Renal cortical epithelial cell (primary cell): ENCODE measurements at regions not wholly inside any gene's neighbourhood (a gene's known extent, or its start where the extent isn't known, plus 50 kb on each side); places are given as distances from the start of the nearest gene placed in this dataset.

Experiments
- DNase-seq: peaks from one replicate; pipeline ENCODE4 v3.0.0-alpha.2; 2011; ENCODE audit warnings: low read depth

DNA sequence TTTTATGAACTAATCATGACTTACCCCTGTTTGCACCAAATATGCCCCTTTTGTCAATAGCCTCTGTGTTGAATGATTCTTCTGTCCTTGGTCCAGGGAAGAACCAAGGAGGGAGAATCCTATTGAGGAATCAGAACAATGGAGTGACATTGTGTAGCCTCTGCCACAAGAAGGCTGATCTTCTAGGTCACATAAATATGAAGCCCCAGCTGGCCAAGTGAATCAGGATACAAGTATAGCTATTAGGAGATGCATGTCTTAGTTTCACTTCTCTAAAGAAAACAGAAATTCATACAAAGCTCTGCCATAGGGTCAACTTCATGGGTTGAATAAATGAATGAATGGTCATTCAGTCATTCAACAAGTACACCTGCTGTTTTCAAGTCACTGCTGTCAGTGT, 118.2 kb upstream of the BLID start:
- DNase-seq, result no peak

DNA sequence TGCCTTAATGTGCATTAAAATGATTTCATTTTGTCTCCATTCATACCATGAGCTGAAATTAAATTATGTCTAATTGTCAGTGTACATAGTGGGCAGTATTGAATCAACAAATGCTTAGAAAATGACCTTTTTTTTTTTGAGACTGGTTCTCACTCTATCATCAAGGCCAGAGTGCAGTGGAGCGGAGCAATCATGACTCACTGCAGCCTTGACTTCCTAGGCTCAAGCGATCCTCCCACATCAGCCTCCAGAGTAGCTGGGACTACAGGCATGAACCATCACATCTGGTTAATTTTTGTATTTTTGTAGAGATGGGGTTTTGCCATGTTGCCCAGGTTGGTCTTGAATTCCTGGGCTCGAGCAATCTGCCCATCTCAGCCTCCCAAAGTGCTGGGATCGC, 117.0 kb upstream of the BLID start:
- no peak for DNase-seq

DNA sequence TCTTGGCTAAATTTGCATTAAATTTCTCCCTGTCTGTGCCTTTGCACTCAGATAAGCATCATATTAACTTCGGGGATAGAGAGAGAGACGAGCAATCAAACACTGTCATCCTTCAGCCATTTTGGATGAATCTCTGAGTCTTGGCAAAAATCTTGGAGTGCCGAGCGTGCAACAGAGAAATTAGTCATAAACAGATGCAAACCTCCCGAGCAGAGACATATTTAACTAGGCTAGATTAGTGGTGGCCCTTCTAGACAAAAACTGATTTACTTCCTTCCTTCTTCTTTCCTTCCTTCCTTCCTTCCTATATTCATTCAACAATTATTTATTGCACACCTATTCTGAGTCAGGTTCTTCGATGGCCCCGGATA, 114.4 kb upstream of the BLID start:
- DNase-seq, result no peak

DNA sequence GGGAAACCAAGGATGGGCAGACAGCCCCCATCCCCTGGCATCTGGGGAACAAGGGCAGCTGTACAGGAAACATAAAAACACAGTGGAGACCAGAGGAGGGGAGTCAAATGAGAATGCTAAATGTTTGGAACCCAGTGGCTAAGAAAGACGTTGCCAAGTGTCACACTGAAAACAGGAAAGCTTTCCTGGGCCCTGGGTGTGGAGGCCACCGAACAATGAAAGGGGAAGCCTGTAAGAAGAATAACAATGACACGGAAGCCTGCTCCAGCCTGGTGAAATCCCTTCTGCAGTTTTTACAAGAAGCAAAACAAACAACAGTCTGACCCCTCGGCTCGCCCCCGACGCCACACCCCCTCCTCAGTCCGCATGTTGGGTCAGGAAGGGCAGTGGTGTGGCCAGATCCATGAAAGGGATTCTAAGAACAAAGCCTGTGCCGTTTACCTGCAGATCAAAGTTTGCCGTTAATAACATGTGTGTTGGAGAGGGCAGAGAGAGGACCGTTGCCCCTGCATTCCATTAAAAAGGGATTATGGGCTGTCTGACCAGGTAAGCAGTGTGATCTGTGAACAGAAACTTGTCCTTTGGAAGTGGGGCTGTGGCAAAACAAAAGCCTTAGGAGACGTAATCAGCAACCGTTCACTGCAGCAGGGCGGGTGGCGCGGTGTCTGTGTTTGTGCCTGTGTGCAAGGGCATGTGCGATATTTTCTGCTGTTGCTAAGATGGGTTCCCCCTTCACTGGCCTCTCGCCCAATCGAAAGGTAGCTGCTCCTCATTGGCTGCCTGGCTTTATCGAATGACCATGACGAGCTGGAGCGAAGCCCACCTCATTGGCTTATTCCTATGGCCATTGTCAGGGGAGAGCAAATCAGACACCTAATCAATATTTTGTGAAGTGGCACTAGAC, 113.7 kb upstream of the BLID start:
- no peak for DNase-seq

DNA sequence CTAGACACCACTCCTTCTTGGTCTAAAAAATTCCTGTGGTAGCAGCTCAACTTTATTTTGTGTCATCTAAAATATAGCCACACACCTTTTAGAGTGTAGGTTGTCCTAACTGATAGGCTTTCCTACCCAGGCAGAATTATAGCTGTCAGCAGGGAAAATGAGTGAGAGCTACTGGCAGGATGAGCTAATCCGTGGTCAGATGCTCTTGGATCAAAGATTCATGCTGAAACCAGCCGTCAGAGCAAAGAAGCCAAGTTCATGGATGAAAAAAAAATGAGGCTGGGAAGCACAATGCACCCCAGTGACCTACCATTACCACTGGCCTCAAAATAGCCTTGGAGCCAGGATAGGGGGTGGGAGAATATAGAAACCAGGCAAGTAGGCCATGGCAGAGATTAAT, 113.1 kb upstream of the BLID start:
- DNase-seq, result no peak

DNA sequence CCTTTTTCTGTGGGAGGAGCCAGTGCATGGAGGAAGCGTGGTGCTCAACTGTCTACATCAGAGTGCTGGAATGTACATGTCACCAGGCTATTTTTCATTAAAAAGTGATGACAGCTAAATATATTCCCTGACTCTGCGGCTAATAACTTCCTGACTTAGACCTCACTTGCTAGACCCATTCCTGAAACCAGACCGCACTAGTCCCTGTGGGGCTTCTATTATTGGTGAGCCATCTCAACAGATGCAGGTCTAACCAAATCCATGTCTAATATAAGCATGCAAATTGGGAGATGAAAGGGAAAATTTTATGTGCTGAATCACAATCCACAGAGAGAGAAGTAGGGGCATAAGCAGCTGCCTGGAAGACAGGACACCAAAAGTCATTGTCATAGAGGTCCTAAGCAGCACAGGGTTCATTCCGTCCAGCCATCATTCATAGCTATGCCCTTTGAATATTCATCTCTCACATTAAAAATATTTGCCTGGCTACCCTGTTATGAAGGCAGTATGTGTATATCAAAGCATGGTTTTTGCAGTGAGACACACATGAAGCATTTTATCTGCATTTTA, 110.9 kb upstream of the BLID start:
- DNase-seq, result no peak

DNA sequence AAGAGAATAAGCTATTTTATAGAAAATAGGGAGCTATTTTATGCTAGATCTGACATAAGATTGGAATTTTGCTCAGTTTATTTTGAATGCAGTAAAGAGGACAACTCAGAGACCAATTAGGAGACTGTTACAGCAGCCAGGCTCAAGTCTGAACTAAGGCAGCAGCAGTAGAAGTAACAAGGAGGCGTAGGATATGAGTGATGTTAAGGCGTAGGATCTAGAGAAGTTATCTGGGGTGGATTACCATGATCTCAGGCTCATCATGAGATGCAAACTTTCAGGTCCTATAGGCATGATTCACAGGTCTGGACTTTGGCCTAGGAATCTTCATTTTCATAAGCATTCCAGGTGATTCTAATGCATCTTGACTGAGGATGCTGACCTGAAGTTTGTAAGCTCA, 108.9 kb upstream of the BLID start:
- no peak for DNase-seq

DNA sequence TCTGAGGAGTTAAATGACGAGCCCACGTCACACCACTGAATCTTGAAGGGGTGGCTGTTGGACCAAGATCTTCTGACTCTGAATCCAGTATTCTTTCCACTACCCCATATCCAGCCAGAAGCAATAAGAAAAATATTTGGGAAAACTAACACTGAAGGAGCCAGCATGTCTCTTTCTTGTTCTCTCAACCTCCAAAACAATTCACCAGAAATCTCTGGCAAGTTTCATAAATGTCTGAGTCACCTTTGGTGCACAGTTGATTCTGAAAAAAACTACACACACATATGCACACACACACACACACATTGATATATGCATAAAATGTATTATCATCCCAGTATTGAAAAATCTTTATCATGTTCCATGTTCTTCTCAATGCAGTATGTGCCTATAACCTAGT, 104.3 kb upstream of the BLID start:
- DNase-seq, result no peak

DNA sequence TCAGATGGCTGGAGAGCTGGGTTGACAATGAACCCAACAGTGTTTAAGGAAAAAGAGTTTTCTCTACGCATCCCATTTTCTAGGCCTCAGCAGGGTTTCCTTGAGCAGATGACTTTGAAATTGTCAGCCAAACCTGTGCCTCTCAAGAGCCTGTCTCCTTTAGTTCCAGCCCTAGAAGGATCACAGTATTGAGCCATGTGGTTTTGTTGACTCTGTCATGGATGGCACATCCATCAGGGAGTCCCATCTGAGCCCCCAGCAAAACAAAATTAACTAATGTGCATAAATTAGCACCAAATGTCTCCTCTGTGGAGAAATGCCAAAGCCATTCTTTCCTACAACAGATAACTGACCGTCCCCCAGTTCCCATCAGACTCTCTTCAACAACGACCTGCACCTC, 103.8 kb upstream of the BLID start:
- no peak for DNase-seq

DNA sequence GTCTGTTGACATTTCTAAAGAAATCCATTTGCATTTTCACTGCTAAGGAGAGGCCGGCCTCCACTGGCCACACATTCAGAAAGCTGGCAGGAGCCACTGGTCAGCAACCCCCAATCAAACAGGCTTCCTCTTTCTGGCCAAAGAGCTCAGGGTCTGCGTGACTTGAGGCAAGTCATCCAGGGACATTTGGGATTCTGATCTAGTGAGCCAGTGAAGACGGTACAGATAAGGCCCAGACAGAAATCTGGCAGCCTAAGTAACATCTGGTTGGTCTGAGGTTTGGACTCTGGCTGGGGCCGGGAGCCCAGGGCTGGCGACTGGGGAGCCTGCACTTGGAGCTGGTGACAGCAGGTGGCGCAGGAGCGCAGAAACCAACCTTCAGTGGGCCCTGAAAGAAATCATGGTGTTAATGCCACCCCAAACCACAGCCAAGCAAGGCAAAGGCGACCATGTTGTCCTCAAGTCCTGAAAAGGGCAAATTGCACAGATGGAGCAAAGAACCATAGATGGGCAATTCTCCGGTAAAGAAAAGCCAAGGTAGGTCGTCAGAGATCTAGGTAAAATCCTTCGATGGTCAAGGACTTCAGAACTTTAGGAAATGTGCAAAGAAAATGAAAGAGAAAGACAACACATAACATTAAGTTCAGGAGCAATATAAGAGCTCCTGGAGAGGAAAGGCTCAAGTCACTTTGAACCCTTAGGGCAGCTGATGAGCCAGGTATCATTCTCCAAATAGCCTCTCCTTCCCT, 99.4 kb upstream of the BLID start:
- DNase-seq, result no peak

DNA sequence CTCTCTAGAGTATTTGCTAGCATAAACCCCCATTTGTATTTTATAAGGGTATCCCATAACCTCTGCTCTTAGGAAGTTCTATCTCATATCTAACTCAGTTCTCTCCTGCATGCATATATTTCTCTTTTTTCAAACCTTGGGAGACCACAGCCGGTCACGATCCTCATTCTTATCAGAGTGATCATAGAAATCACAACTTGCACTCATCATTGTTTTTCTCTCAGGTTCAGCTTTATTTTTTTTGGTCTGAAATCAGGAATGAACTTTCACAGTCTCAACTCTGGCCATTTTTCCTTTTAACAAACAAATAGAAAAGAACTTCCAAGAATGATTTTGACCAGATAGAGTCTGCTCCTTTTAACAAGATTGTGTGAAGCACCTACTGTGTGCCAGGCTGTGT, 98.6 kb upstream of the BLID start:
- DNase-seq, result no peak

DNA sequence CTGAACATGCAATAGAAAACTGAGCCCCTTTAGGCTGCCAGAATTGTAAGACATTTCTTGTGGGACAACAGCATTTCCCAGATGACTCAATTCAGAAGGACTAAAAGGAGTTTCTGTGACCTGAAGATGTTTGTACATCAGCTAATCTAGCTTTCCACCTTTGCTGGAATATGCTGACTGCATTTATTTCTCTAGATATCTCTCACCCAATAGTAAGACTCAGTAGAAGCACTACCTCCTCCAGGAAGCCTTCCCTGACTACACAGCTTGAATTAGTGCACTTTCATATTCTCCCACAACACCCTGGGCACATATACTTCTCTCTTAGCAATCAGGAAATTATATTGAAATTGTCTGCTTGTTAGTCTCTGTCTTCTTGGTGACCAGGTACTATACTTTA, 98.1 kb upstream of the BLID start:
- DNase-seq, result no peak

DNA sequence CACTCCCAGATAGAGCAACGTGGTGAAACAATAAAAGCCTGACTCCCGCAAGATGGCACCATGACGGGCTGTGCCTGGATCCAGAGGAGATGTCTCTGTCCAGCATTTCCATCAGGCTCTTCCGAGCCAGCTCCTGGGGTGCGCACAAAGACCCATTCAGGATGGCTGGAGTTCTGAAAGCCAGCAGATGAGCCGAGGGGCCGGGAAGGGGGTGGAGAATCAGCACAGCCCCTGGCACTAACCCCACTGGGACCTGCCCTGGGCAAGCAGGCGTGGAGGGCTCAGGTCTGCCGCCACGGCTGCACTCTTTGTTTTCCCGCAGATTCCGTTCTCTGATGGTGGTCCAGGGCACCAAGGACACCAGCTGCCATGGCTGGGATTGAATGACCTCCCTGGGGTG, 97.2 kb upstream of the BLID start:
- no peak for DNase-seq

DNA sequence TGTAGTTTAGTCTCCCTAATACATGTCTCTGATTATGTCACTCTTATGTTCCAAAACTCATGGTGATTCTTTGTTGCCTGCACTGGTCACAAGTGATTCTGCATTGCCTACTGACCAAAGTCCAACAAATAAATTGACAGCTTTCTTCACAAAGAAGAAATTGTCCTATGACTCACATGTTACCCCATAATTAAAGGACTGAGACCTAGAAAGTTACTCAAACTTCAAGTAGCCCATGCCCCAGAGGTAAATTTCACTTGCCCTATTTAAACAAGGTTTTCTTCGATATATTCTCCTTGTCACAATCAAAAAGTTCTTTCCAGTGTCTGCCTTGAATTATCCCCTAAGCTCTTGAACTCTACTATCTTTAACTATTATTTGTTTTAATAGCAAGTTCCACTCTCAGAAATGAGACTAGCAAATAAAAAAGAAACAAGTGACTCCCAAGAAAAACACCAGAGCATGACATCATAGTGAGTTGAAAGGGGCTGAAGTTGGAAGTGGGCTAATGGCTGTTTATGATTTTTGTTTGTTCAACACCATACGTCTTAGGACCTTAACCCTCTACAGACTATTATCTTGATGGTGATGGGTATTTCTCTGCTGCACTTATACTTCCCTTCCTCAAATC, 94.5 kb upstream of the BLID start:
- DNase-seq, result peak; percentile 77

DNA sequence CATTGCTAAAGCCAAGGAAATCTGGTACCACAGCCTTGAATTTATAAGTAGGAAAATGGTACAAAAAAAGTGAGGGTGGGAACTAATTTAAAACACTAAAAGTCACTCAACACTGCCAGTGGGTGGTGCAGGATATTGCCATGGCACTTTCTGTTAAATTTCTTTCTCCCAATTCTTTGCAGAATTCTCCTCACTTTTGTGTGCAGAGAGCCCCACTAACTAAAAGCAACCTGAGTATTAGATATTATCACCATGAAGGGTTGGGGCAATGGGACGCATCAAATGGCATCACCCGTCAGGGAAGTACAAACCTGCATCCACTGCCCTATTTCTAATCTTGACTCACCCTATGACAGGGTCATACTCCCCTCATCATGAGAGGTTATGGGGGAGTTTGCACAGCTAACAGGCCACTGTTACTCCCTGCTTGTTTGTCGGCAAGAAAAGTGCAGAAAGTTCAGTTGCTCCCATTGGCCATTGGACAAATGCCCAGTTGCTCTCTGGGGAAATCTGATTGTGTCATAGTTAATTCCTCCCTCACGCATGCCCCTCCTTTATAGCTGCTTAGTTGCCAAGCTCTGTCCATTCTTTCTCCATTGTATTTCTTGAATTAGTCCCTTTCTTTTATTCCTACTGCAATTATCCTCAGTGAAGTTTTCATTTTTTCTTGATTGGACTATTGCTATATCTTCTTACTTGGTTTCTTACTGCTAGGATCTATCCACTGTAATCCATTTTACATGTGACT, 93.8 kb upstream of the BLID start:
- DNase-seq, result peak; percentile 71

DNA sequence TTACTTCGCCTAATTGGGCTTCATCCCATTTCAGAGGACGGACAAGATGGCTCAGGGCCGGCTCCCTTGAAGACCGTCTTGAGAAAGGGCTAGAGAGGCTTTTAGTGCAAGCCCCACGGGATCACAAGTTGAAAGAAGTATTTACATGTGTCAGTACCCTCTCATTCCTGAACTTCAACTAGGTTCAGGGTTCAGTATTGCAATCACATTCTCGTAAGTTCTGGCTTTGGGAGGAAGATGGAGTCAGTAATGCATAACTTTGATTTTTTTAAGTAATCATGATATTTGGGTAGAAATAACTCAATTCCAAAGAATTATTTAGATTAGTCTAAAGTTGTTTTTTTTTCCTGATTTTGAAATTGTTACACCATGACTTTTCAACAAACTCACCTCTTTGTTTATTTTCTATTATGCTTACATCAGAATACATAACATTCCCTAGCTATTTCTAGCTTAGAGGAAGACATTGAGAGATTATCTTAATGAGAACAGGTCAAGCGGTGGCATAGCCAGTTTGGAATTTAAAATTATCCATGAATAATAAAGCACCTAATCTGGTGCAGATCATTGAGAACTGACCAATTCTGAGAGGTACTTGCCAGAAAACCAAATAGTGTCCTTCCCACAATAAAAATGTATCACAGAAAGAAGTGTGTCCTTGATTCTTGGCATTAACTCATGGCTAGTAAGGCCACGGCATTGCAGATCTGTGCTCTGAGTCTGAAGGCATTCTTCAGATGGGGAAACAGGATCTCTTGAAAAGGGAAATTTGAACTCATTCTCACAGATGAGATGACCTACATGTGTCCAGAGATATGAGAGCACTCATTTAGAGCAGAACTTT, 92.1 kb upstream of the BLID start:
- no peak for DNase-seq

DNA sequence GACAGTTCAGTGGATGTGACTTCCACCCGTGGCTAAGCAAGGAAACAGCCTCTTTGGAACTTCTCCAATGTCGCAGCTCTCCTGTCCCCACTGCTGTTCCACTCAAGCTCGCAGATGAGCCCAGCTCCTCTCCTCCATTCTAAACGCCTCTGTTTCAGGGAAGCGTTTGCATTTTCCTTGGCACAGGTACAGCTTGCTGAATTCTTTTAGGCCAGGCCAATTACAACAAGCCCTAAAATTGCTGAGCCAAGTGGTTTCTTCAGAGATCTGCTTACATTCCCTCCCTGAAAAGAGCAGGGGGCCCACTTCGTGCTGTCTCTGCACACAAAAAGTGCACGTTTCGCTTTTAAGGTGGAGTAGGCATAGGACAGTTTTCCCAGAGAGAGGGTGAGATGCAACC, 91.5 kb upstream of the BLID start:
- DNase-seq, result no peak

DNA sequence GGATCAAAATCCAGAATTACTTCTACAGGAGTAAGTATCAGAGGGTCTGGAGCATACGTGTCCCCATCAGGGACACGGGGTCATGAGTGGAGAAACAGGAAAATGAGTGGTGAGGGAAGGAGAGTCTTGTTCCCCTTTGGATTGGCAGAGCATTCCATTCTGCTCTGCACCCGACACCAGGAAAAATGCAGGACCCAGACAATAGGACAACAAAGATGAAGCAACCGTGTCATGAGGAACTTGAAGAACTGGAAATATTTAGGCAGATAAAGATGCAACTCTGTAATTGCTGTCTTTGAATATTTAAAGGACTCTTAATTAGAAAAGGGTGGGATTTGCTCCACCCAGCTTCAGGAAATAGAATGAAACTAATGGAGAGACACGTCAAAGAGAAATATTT, 89.0 kb upstream of the BLID start:
- no peak for DNase-seq

DNA sequence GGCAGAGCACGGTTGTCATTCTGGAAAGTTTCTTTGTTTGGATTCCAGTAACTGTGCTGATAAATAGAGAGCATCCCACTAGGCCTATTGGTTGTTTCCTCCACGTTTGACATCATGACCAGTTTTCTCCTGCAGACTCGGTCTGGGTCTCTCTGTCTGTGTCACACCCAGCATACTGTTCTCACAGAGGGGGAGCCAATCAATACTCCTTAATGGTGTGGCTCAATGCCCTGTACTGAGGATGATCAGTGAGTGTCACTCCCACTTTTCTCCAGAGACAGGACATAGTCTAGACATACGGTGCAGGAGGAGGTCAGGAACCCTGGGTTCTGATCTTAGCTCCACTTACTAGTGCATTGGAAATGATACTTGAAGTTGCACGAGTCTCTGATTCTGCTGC, 88.2 kb upstream of the BLID start:
- DNase-seq, result no peak

DNA sequence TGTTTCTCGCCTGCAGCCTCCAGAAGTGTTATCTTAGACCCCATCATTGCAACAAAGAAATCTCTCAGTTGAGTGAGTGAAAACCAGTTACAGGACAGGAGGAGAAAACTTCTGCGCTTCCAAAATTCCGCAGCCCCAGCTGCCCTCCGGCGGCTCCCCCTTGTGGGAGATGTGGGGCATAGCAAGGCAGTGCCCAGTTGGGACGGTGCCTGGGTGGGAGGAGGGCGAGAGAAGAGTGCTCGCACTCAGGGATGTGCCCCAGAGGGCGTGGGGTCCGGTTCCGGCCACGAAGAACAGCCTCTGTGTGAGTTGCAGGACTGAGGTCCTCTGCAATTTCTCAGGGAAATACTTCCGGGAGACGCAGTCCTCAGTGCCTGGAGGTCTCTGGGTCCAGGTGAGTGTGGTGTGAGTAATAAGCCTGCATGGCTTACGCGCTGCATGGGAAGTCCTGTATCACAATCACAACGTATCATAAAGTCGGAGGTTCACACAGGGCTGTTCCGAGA, 87.0 kb upstream of the BLID start:
- no peak for DNase-seq
